Loucy (cell line): ENCODE measurements at regions not wholly inside any gene's neighbourhood (a gene's known extent, or its start where the extent isn't known, plus 50 kb on each side); places are given as distances from the start of the nearest gene placed in this dataset.

ENCODE experiments used
- H2AFZ ChIP-seq: fragments of 200-600 bp; sonication (generic); 2 replicates; pipeline ENCODE4 v1.6.0; 2016; ENCODE audit warnings: antibody characterized with exemption, mild to moderate bottlenecking, low read length, moderate library complexity
- H3F3A ChIP-seq: fragments of 200-600 bp; 2 replicates; pipeline ENCODE4 v1.6.0; 2016; ENCODE audit warnings: antibody characterized with exemption, low read depth, mild to moderate bottlenecking
- H3K27me3 ChIP-seq: fragments of 200-600 bp; sonication (generic); 2 replicates; pipeline ENCODE4 v1.6.1; 2014; ENCODE audit warnings: low read length, mild to moderate bottlenecking; ENCODE audit not compliant: insufficient read depth, poor library complexity, severe bottlenecking
- H3K36me3 ChIP-seq: fragments of 200-600 bp; sonication (generic); 2 replicates; pipeline ENCODE4 v1.6.1; 2016; ENCODE audit warnings: low read length; ENCODE audit not compliant: insufficient read depth
- H3K4me1 ChIP-seq: fragments of 200-600 bp; sonication (generic); 2 replicates; pipeline ENCODE4 v1.5.1; 2014; ENCODE audit warnings: low read length, mild to moderate bottlenecking; ENCODE audit not compliant: insufficient read depth, poor library complexity, severe bottlenecking
- H3K4me2 ChIP-seq: fragments of 200-600 bp; sonication (generic); 2 replicates; pipeline ENCODE4 v1.6.0; 2014; ENCODE audit warnings: antibody characterized with exemption, low read length, low read depth, mild to moderate bottlenecking; ENCODE audit not compliant: poor library complexity, severe bottlenecking
- H3K4me3 ChIP-seq: fragments of 200-600 bp; sonication (generic); 2 replicates; pipeline ENCODE4 v1.5.1; 2014; ENCODE audit warnings: low read length, mild to moderate bottlenecking, mixed read lengths; ENCODE audit not compliant: poor library complexity, severe bottlenecking
- H3K79me2 ChIP-seq: fragments of 200-600 bp; sonication (generic); 2 replicates; pipeline ENCODE4 v1.6.1; 2014; ENCODE audit warnings: low read length; ENCODE audit not compliant: insufficient read depth
- H3K9ac ChIP-seq: fragments of 200-600 bp; sonication (generic); 2 replicates; pipeline ENCODE4 v1.6.0; 2014; ENCODE audit warnings: mild to moderate bottlenecking, low read depth, low read length, moderate library complexity; ENCODE audit not compliant: poor library complexity, severe bottlenecking
- H3K9me2 ChIP-seq: fragments of 200-600 bp; sonication (generic); replicated peaks from 2 replicates; pipeline ENCODE4 v1.6.1; 2016; ENCODE audit warnings: low read depth, low read length, mixed read lengths
- H3K9me3 ChIP-seq: fragments of 200-600 bp; sonication (generic); 2 replicates; pipeline ENCODE4 v1.6.1; 2014; ENCODE audit warnings: mild to moderate bottlenecking, antibody characterized with exemption, low read length, low read depth; ENCODE audit not compliant: insufficient read depth
- H4K20me1 ChIP-seq: fragments of 200-600 bp; sonication (generic); 2 replicates; pipeline ENCODE4 v1.6.0; 2014; ENCODE audit warnings: antibody characterized with exemption, low read length, mild to moderate bottlenecking; ENCODE audit not compliant: insufficient read depth, poor library complexity, severe bottlenecking
- EZH2phosphoT487 ChIP-seq: fragments of 200-600 bp; IDR thresholded peaks from 2 replicates; pipeline ENCODE4 v1.6.1; 2018; ENCODE audit warnings: antibody characterized with exemption, mild to moderate bottlenecking, moderate library complexity, borderline replicate concordance
- TF ChIP-seq, protein P1 (sequence below): fragments of 200-600 bp; sonication (generic); conservative IDR thresholded peaks from 2 replicates; pipeline ENCODE4 v1.5.1; 2014; ENCODE audit warnings: mild to moderate bottlenecking, antibody characterized with exemption, low read length

DNA sequence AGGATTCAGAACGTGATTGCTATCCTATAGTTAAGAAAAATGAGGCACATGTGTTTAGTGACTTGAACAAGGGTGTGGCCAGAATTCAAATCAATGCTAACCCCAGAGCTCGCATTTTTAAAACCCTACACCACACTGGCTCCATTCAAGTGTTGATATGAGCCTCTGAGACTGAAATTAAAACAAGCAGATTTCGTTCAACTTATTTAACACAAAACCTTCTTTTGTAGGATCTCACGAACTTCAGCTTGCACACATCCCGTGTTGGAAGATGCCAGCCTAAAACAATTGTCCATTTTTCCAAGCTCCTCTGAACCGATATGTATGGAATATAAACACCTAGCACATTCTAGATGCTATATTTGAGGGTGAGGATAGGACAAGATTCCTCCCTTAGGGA lies 231.0 kb upstream of the IRX5 start:
- Histone ChIP-seq H3K9me2 (no peaks in the 10 kb centered on the region), H3K4me1 (peaks cover 7% of the 10 kb centered on the region), H3K4me2 (no peak overlapping the region), H3F3A (no peaks in the 10 kb centered on the region), H3K9me3 (no peaks in the 10 kb centered on the region), H3K27me3 (no peaks in the 10 kb centered on the region), H3K9ac (no peak overlapping the region), H3K36me3 (no peaks in the 10 kb centered on the region), H4K20me1 (no peaks in the 10 kb centered on the region), H2AFZ (no peak overlapping the region), H3K4me3 (no peak overlapping the region), H3K79me2 (no peaks in the 10 kb centered on the region)
- TF ChIP-seq EZH2phosphoT487 = no peak
- TF ChIP-seq, protein P1, sequence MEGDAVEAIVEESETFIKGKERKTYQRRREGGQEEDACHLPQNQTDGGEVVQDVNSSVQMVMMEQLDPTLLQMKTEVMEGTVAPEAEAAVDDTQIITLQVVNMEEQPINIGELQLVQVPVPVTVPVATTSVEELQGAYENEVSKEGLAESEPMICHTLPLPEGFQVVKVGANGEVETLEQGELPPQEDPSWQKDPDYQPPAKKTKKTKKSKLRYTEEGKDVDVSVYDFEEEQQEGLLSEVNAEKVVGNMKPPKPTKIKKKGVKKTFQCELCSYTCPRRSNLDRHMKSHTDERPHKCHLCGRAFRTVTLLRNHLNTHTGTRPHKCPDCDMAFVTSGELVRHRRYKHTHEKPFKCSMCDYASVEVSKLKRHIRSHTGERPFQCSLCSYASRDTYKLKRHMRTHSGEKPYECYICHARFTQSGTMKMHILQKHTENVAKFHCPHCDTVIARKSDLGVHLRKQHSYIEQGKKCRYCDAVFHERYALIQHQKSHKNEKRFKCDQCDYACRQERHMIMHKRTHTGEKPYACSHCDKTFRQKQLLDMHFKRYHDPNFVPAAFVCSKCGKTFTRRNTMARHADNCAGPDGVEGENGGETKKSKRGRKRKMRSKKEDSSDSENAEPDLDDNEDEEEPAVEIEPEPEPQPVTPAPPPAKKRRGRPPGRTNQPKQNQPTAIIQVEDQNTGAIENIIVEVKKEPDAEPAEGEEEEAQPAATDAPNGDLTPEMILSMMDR = no peak

DNA sequence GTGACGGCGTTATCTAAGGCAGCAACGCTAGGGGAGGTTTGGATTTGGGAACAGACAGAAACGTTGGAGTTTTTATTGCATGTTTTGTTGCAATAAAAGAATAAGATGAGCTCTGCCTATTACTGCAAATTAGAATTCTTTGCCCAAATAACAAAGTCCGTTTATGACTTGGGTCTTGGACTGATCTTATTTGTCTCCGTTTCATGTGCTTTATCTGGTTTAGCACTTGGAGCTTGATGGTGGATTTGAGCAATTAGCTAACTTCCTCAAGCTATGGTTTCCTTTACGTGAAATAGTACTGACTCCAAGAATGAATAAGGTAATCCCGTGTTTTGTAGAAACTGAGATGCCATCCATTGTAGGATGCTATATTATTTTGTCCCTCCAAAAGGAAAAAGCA lies 233.0 kb upstream of the IRX5 start:
- no peak overlapping the region for H3K4me3 ChIP-seq
- H3K9me2 ChIP-seq = no peaks in the 10 kb centered on the region
- no peak overlapping the region for H2AFZ ChIP-seq
- no peaks in the 10 kb centered on the region for H3F3A ChIP-seq
- H3K4me1 ChIP-seq = no peaks in the 10 kb centered on the region
- H3K79me2 ChIP-seq = no peaks in the 10 kb centered on the region
- no peaks in the 10 kb centered on the region for H3K27me3 ChIP-seq
- H3K9me3 ChIP-seq = no peaks in the 10 kb centered on the region
- no peak overlapping the region for H3K4me2 ChIP-seq
- H4K20me1 ChIP-seq = no peaks in the 10 kb centered on the region
- H3K36me3 ChIP-seq = no peaks in the 10 kb centered on the region
- no peak overlapping the region for H3K9ac ChIP-seq
- no peak for TF ChIP-seq EZH2phosphoT487
- TF ChIP-seq, protein P1 = no peak

DNA sequence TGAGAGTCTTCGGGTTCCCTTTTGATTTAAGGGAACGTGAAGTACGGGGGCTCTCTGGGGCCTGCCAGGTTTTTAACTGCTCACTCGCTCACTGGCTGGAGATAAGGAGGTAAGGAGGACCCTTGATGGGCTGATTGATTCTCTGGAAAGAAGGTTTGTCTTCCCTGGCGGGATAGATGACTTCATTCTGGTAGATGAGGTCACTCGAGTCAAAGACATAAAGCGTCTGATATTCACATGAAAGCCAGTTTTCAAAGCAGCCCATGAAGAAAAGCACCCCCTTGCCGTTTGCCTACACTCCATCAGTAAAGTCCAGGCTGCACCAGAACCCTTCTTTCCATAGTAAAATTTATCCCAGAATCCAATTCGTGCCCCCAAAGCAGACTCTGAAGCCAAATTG lies 233.7 kb upstream of the IRX5 start:
- H3K9me2 ChIP-seq = no peaks in the 10 kb centered on the region
- H3K36me3 ChIP-seq = no peaks in the 10 kb centered on the region
- H2AFZ ChIP-seq = no peak overlapping the region
- no peak overlapping the region for H3K4me3 ChIP-seq
- TF ChIP-seq, protein P1 = no peak
- TF ChIP-seq EZH2phosphoT487 = no peak
- no peaks in the 10 kb centered on the region for H3K27me3 ChIP-seq
- H3K9me3 ChIP-seq = no peaks in the 10 kb centered on the region
- H4K20me1 ChIP-seq = no peaks in the 10 kb centered on the region
- no peaks in the 10 kb centered on the region for H3F3A ChIP-seq
- H3K9ac ChIP-seq = no peak overlapping the region
- H3K4me2 ChIP-seq = no peak overlapping the region
- H3K79me2 ChIP-seq = no peaks in the 10 kb centered on the region
- H3K4me1 ChIP-seq = no peaks in the 10 kb centered on the region
